HepG2 (cell line): ENCODE measurements at regions not wholly inside any gene's neighbourhood (a gene's known extent, or its start where the extent isn't known, plus 50 kb on each side); places are given as distances from the start of the nearest gene placed in this dataset.

Source experiments
- ATAC-seq: fragments of 200-7000 bp; cut with Tn5 transposase; 3 replicates; pipeline ENCODE4 v1.9.1; 2020; ENCODE audit warnings: mild to moderate bottlenecking, moderate library complexity
- BruUV-seq: library from RNA; stranded (reverse); fragments of 400-500 nt; replicated peaks from 2 replicates; lab custom pipeline; 2021; lab: Mats Ljungman, UMichigan
- CTCF ChIA-PET: fragments of 300-600 bp; formaldehyde crosslinking; extraction: SDS; loops from one replicate; lab custom pipeline; 2021; ENCODE audit warnings: low total read pairs, inconsistent platforms, low intra/inter-chr PET ratio; lab: Yijun Ruan, JAX
- POLR2A ChIA-PET: fragments of 350-600 bp; sonication (Branson Sonifier 250); formaldehyde crosslinking; loops from one replicate; lab custom pipeline; 2020; ENCODE audit warnings: antibody characterized with exemption, inconsistent platforms; lab: Yijun Ruan, JAX
- DNase-seq: peaks from one replicate; pipeline ENCODE4 v3.0.0-alpha.2; 2015; ENCODE audit warnings: low spot score
- FAIRE-seq: peaks from 3 replicates; lab custom pipeline; 2011; peaks lifted over from hg19 to GRCh38; lab: Jason Lieb, UNC
- H2AFZ ChIP-seq: one replicate; pipeline ENCODE4 v1.6.1; 2011; ENCODE audit warnings: low read length, inconsistent platforms
- H3K27ac ChIP-seq: fragments of 300-600 bp; 3 replicates; pipeline ENCODE4 v1.8.0; 2011; ENCODE audit warnings: mixed run types, mild to moderate bottlenecking, mixed read lengths, low read length, inconsistent platforms; ENCODE audit not compliant: insufficient read depth; ENCODE audit errors: extremely low read length
- H3K27me3 ChIP-seq, 2 experiments: fragments of 200-600 bp in 1 of 2; 2 replicates in 1 of 2; 3 replicates in 1 of 2; pipeline versions ENCODE4 v1.6.0 to v1.8.0; 2011; ENCODE audit warnings: low read length in 2 of 2, mild to moderate bottlenecking in 2 of 2, moderate library complexity in 2 of 2, inconsistent platforms in 1 of 2; ENCODE audit not compliant: insufficient read depth in 2 of 2, control insufficient read depth in 1 of 2
- H3K36me3 ChIP-seq, 2 experiments: fragments of 200-600 bp in 1 of 2; replicated peaks in 1 of 2; 2 replicates in 1 of 2; 3 replicates in 1 of 2; pipeline versions ENCODE4 v1.5.1 to v1.8.0; 2011; ENCODE audit warnings: low read length in 2 of 2, inconsistent platforms in 1 of 2; ENCODE audit not compliant: insufficient read depth in 2 of 2, control insufficient read depth in 1 of 2
- H3K4me1 ChIP-seq: 2 replicates; pipeline ENCODE4 v1.5.1; 2012; ENCODE audit warnings: low read length, inconsistent platforms; ENCODE audit not compliant: insufficient read depth
- H3K4me2 ChIP-seq: 2 replicates; pipeline ENCODE4 v1.6.0; 2011; ENCODE audit warnings: low read depth, low read length, inconsistent platforms
- H3K4me3 ChIP-seq, 3 experiments: fragments of 200-600 bp in 1 of 3; sonication (generic), shearing (Covaris generic) in 1 of 3; replicated peaks in 1 of 3; 2 replicates each; pipeline ENCODE4 v1.5.1; 2011 to 2016; ENCODE audit warnings: low read length in 3 of 3, inconsistent platforms in 2 of 3, low read depth in 2 of 3, mild to moderate bottlenecking in 2 of 3, control low read depth in 1 of 3, mixed read lengths in 1 of 3; ENCODE audit not compliant: insufficient read depth in 1 of 3
- H3K79me2 ChIP-seq: one replicate; pipeline ENCODE4 v1.6.1; 2011; ENCODE audit warnings: low read length, inconsistent platforms; ENCODE audit not compliant: insufficient read depth
- H3K9ac ChIP-seq: 2 replicates; pipeline ENCODE4 v1.6.0; 2011; ENCODE audit warnings: mild to moderate bottlenecking, low read depth, low read length, inconsistent platforms; ENCODE audit not compliant: insufficient read depth
- H3K9me3 ChIP-seq: 2 replicates; pipeline ENCODE4 v1.5.1; 2012; ENCODE audit warnings: mild to moderate bottlenecking, low read length
- H4K20me1 ChIP-seq: 2 replicates; pipeline ENCODE4 v1.6.0; 2011; ENCODE audit warnings: inconsistent platforms, mild to moderate bottlenecking, low read length, moderate library complexity; ENCODE audit not compliant: insufficient read depth
- BCL3 ChIP-seq: sonication (generic); formaldehyde crosslinking; IDR thresholded peaks from 2 replicates; pipeline ENCODE4 v1.5.1; 2020; ENCODE audit warnings: mild to moderate bottlenecking, missing genetic modification reagents, moderate library complexity
- FOXA3 ChIP-seq: IDR thresholded peaks from 2 replicates; pipeline ENCODE4 v1.6.1; 2016; ENCODE audit warnings: missing genetic modification reagents, missing compliant biosample characterization
- NAIF1 ChIP-seq: sonication (generic); formaldehyde crosslinking; IDR thresholded peaks from 2 replicates; pipeline ENCODE4 v1.5.0; 2020; ENCODE audit warnings: mild to moderate bottlenecking, missing genetic modification reagents, borderline replicate concordance
- SALL2 ChIP-seq: sonication (generic); formaldehyde crosslinking; IDR thresholded peaks from 2 replicates; pipeline ENCODE4 v1.8.1; 2023; ENCODE audit warnings: mild to moderate bottlenecking, missing genetic modification reagents, inconsistent platforms
- SRSF1 ChIP-seq: fragments of 200-400 bp; formaldehyde crosslinking; optimal IDR thresholded peaks from 2 replicates; pipeline ENCODE3; 2017; ENCODE audit warnings: mild to moderate bottlenecking, low read depth, low read length, moderate library complexity
- ZBTB10 ChIP-seq: sonication (generic); formaldehyde crosslinking; IDR thresholded peaks from 2 replicates; pipeline ENCODE4 v1.4.0; 2020; ENCODE audit warnings: missing genetic modification reagents, borderline replicate concordance
- ZBTB3 ChIP-seq: sonication (generic); formaldehyde crosslinking; IDR thresholded peaks from 2 replicates; pipeline ENCODE4 v1.4.0; 2020; ENCODE audit warnings: low read depth, mild to moderate bottlenecking, moderate library complexity, missing genetic modification reagents, borderline replicate concordance
- ZGPAT ChIP-seq: IDR thresholded peaks from 2 replicates; pipeline ENCODE4 v1.6.1; 2016; ENCODE audit warnings: mild to moderate bottlenecking
- ZNF446 ChIP-seq: sonication (generic); formaldehyde crosslinking; IDR thresholded peaks from 2 replicates; pipeline ENCODE4 v1.5.0; 2020; ENCODE audit warnings: mild to moderate bottlenecking, missing genetic modification reagents
- ZNF546 ChIP-seq: sonication (generic); formaldehyde crosslinking; conservative IDR thresholded peaks from 2 replicates; pipeline ENCODE4 v1.8.1; 2023; ENCODE audit warnings: mild to moderate bottlenecking, missing genetic modification reagents
- ZNF609 ChIP-seq: sonication (generic); formaldehyde crosslinking; IDR thresholded peaks from 2 replicates; pipeline ENCODE4 v1.4.0; 2020; ENCODE audit warnings: mild to moderate bottlenecking, missing genetic modification reagents, borderline replicate concordance
- ZNF773 ChIP-seq: sonication (generic); formaldehyde crosslinking; IDR thresholded peaks from 2 replicates; pipeline ENCODE4 v1.4.0; 2020; ENCODE audit warnings: missing genetic modification reagents, borderline replicate concordance
- WGBS: methylation state at CpG from one replicate; pipeline ENCODE4 v1.1.6; 2017; ENCODE audit warnings: low lambda C conversion rate; 5-methylcytosine and 5-hydroxymethylcytosine counted together
- in situ Hi-C: cut with HindIII; loops from 2 replicates; pipeline ENCODE4 v1.10.0; 2017; ENCODE audit warnings: low pct_unique_long_range_greater_than_20kb; ENCODE audit not compliant: extremely low pct_ligation_motif_present
- intact Hi-C: fragments of 100-400 bp; cut with micrococcal nuclease; formaldehyde crosslinking; loops from one replicate; pipeline ENCODE4 v1.10.0; 2022; ENCODE audit not compliant: unreplicated experiment

GRCh38 chr13:90984756-90985155, 362.7 kb upstream of the MIR17HG start:
- no TSS peak for BruUV-seq
- intact Hi-C loops: loop anchor here (1.0 kb wide), 1 partner anchor 37 kb away; no protein-coding TSS in a partner anchor
- TF ChIP-seq ZNF773 (CRISPR knock-in tag) (no peak), ZNF546 (CRISPR knock-in tag) (no peak), ZBTB10 (CRISPR knock-in tag) (no peak), SRSF1 (no peak), FOXA3 (CRISPR knock-in tag) (no peak), BCL3 (no peak), SALL2 (no peak), ZBTB3 (no peak), ZNF609 (CRISPR knock-in tag) (no peak), NAIF1 (CRISPR knock-in tag) (no peak), ZGPAT (no peak), ZNF446 (CRISPR knock-in tag) (no peak)

More at GRCh38 chr13:90984756-90985155, 362.7 kb upstream of the MIR17HG start:
- H2AFZ ChIP-seq: no peak overlapping the region
- no peak overlapping the region for H3K4me2 ChIP-seq
- ChIA-PET CTCF (no interaction called here), POLR2A (no interaction called here)
- no peak overlapping the region for H3K27ac ChIP-seq
- FAIRE-seq (no peak), DNase-seq (no peak), ATAC-seq (no peak)
- H3K9ac ChIP-seq: no peak overlapping the region
- H3K79me2 ChIP-seq: no peaks in the 10 kb centered on the region
- no peaks in the 10 kb centered on the region for H3K9me3 ChIP-seq
- no peaks in the 10 kb centered on the region for H3K27me3 ChIP-seq
- no peak overlapping the region for H3K4me3 ChIP-seq
- H4K20me1 ChIP-seq: no peaks in the 10 kb centered on the region
- 11% methylated on average over 6 of the region's 6 CpGs for WGBS
- in situ Hi-C loops: no loop called here
- no peaks in the 10 kb centered on the region for H3K36me3 ChIP-seq
- no peaks in the 10 kb centered on the region for H3K4me1 ChIP-seq
